ENCODE measurements at regions not wholly inside any gene's neighbourhood (a gene's known extent, or its start where the extent isn't known, plus 50 kb on each side); places are given as distances from the start of the nearest gene placed in this dataset.

GRCh38 chr1:243970077-243970476 lies 81.0 kb upstream of the ZBTB18 start:
- H3K4me3 ChIP-seq (ENCODE audit: low read depth, low read length), result no peak overlapping the region
- DNase-seq (ENCODE audit: low read depth), result peak; percentile 55
- TF ChIP-seq MAX (IDR thresholded peaks at IDR 0.05; ENCODE audit: low read depth, low read length) (no peak), MYC (IDR thresholded peaks at IDR 0.05; ENCODE audit: low read depth, low read length) (no peak), CTCF (IDR thresholded peaks at IDR 0.05; ENCODE audit: low read depth, low read length) (no peak)

GRCh38 chr1:243968413-243968812 lies 82.7 kb upstream of the ZBTB18 start:
- no peak for DNase-seq (ENCODE audit: low read depth)
- no peak overlapping the region for H3K4me3 ChIP-seq (ENCODE audit: low read depth, low read length)
- TF ChIP-seq MYC (IDR thresholded peaks at IDR 0.05; ENCODE audit: low read depth, low read length) (no peak), MAX (IDR thresholded peaks at IDR 0.05; ENCODE audit: low read depth, low read length) (no peak), CTCF (IDR thresholded peaks at IDR 0.05; ENCODE audit: low read depth, low read length) (no peak), POLR2A (IDR thresholded peaks at IDR 0.05; ENCODE audit: extremely low read depth, insufficient read length) (no peak)

- no peak for TF ChIP-seq MYC (IDR thresholded peaks at IDR 0.05; ENCODE audit: low read depth, low read length)
- no peak for TF ChIP-seq POLR2A (IDR thresholded peaks at IDR 0.05; ENCODE audit: extremely low read depth, insufficient read length)
- no peak for TF ChIP-seq MAX (IDR thresholded peaks at IDR 0.05; ENCODE audit: low read depth, low read length)
- no peak for TF ChIP-seq CTCF (IDR thresholded peaks at IDR 0.05; ENCODE audit: low read depth, low read length)
- no peak overlapping the region for H3K4me3 ChIP-seq (ENCODE audit: low read depth, low read length)
Observed at GRCh38 chr1:243964915-243965314, 86.2 kb upstream of the ZBTB18 start.

GRCh38 chr1:243963571-243963970 lies 87.5 kb upstream of the ZBTB18 start:
- TF ChIP-seq CTCF (IDR thresholded peaks at IDR 0.05; ENCODE audit: low read depth, low read length) (no peak), MYC (IDR thresholded peaks at IDR 0.05; ENCODE audit: low read depth, low read length) (no peak), MAX (IDR thresholded peaks at IDR 0.05; ENCODE audit: low read depth, low read length) (no peak), POLR2A (IDR thresholded peaks at IDR 0.05; ENCODE audit: extremely low read depth, insufficient read length) (no peak)
- H3K4me3 ChIP-seq (ENCODE audit: low read depth, low read length), result no peak overlapping the region
- DNase-seq (ENCODE audit: low read depth), result peak; percentile 69

More at GRCh38 chr1:243964915-243965314, 86.2 kb upstream of the ZBTB18 start:
- DNase-seq (ENCODE audit: low read depth), result no peak

- DNase-seq (ENCODE audit: low read depth), result no peak
- TF ChIP-seq MYC (IDR thresholded peaks at IDR 0.05; ENCODE audit: low read depth, low read length) (no peak), MAX (IDR thresholded peaks at IDR 0.05; ENCODE audit: low read depth, low read length) (no peak), POLR2A (IDR thresholded peaks at IDR 0.05; ENCODE audit: extremely low read depth, insufficient read length) (no peak)
- H3K4me3 ChIP-seq (ENCODE audit: low read depth, low read length), result no peak overlapping the region
Observed at GRCh38 chr1:243962541-243962940, 88.5 kb upstream of the ZBTB18 start.

GRCh38 chr1:243959998-243960397 lies 91.1 kb upstream of the ZBTB18 start:
- no peak overlapping the region for H3K4me3 ChIP-seq (ENCODE audit: low read depth, low read length)
- TF ChIP-seq MAX (IDR thresholded peaks at IDR 0.05; ENCODE audit: low read depth, low read length) (no peak), MYC (IDR thresholded peaks at IDR 0.05; ENCODE audit: low read depth, low read length) (no peak), CTCF (IDR thresholded peaks at IDR 0.05; ENCODE audit: low read depth, low read length) (no peak), POLR2A (IDR thresholded peaks at IDR 0.05; ENCODE audit: extremely low read depth, insufficient read length) (no peak)
- DNase-seq (ENCODE audit: low read depth), result no peak

Data from NB4 (cell line).